ENCODE measurements at regions not wholly inside any gene's neighbourhood (a gene's known extent, or its start where the extent isn't known, plus 50 kb on each side); places are given as distances from the start of the nearest gene placed in this dataset.
"Not testable (repeated sequence)": the region's sequence is repeated elsewhere in the genome, so short reads cannot be mapped to it uniquely, and the experiment has no call there.

DNA sequence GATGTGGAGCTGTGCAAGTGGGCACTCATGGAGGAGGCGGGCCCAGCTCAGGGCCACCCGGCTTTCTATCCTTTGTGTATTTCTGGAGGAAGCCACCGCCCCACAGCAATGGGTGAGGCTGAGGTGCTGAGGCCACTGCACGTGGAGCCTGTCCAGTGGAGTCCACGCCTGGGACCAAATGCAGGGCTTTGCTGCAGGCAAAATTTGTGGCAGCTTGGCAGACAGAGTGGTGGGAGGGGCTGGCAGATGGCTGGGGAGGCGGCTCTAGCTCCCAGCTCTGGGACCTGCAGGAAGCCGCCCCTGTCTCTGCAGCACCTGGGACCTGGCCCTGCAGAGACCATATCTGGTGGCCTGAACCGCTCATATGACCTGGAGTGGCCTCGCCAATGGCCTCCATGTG is 307.3 kb downstream of the CCDC74A start:
- TF ChIP-seq, protein P1, sequence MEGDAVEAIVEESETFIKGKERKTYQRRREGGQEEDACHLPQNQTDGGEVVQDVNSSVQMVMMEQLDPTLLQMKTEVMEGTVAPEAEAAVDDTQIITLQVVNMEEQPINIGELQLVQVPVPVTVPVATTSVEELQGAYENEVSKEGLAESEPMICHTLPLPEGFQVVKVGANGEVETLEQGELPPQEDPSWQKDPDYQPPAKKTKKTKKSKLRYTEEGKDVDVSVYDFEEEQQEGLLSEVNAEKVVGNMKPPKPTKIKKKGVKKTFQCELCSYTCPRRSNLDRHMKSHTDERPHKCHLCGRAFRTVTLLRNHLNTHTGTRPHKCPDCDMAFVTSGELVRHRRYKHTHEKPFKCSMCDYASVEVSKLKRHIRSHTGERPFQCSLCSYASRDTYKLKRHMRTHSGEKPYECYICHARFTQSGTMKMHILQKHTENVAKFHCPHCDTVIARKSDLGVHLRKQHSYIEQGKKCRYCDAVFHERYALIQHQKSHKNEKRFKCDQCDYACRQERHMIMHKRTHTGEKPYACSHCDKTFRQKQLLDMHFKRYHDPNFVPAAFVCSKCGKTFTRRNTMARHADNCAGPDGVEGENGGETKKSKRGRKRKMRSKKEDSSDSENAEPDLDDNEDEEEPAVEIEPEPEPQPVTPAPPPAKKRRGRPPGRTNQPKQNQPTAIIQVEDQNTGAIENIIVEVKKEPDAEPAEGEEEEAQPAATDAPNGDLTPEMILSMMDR (IDR thresholded peaks at IDR 0.05; ENCODE audit: low read length) = not testable (repeated sequence)
- TF ChIP-seq EZH2 (optimal IDR thresholded peaks at IDR 0.05; ENCODE audit: low read depth, low read length) = not testable (repeated sequence)

Data from MM.1S (cell line).